HG02759 (cell line): ENCODE measurements at regions not wholly inside any gene's neighbourhood (a gene's known extent, or its start where the extent isn't known, plus 50 kb on each side); places are given as distances from the start of the nearest gene placed in this dataset.
"Not testable (repeated sequence)": the region's sequence is repeated elsewhere in the genome, so short reads cannot be mapped to it uniquely, and the experiment has no call there.

Experiments used
- ATAC-seq: cut with Tn5 transposase; IDR thresholded peaks from one replicate; pipeline ENCODE4 v1.9.1; 2021; ENCODE audit warnings: mild to moderate bottlenecking, moderate library complexity; ENCODE audit not compliant: unreplicated experiment

DNA sequence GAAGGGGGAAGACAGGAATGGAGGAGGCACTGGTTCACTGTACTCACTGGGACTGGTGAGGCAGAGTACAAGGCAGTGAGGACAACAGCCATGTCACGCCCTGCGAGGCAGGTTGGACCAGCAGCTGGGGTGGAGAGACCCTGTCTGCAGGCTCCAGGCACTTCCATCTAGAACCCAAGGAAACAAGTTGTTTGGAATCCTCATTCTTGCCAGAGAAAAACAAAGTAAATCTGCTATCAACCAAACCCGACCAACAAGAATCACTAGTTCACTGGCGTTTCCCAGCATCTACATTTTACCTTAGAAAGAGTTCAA, 98.5 kb upstream of the CDYL start:
- ATAC-seq: no peak

DNA sequence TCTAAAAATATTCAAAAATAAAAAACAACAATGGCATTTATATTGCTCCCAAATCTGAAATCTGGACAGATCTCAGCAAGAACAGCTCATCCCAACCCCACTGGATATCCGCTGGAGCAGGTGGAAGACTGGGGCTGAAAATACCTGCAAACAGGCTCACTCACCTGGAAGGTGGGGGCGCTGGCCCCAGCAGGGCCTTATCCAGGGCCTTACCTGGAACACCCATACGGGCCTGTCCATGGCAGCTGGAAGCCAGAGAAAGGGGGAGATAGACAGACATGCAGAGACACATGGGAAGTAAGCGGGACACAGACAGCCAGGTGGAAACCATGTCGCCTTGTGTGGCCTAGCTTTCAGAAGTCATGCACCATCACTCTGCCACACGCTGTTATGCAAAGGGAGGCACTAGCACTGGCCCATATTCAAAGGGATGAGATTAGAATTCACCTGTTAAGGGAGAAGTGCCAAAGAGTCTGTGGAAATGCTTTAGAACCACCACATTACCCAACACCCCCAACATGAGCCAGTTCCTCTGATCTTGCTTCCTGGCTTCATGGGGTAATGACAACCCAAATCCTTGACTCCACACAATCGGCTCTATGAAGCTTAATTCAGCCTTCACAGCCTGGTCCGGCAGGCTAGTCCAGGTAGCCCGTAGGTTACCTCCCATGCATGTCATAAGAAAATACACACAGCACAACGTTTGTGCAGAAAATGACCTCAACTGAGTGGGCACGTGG, 99.0 kb upstream of the CDYL start:
- ATAC-seq: no peak

DNA sequence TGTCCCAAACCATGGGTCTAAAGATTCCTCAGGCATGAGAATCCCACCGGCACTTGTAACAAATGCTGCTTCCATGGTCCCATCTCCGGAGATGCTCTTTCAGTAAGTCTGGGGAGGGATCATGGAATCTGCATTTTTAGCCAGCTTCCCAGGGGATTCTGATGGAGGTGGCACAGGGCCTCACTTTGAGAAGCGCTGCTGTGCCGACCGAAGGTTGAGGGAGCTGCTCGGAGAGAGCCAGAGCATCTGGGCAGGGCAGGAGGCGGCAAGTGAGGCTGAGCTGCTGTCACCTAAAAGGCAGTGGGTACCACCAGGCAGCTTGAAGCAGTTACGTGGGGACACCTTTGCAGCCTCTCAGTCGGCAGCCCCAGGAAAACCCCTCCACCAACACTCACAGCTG, 100.2 kb upstream of the CDYL start:
- no peak for ATAC-seq

DNA sequence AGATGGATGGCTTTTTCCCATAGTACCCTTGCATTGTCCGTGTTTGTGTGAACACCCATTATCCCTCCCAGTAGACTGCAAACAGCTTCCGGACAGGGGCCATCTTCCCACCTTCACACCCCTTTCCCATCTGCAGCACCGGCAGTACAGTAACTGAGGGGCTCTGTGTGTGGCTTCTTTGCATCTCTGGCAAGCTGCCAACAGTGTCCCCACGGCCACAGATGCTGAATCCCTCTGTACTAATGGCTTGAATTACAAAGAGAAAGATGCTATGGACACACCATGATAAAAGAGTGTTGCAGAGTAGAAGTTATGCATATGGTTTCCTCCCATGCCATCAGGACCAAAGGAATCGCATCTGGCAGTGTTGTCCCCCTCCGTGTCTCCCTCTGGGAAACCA, 101.1 kb upstream of the CDYL start:
- no peak for ATAC-seq

DNA sequence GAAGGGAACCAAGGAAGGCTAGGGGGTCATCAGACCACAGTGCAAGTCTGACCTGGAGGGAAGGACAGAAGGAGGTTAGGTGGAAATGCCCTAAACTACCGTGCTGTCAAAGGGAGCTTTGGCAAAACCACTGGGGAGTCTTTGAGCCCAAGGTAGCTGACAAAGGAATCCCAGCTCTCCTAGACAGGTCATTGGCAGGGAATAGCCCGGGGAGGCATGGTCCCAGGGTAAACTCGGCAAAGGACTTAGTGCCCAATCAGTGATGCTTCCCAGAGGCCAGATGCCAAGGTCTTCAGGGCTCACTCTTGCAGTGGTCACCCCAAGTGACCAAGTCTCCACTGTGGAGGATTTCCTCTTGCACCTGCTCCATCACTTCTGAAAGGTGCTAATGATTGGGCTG, 102.3 kb upstream of the CDYL start:
- ATAC-seq: no peak

DNA sequence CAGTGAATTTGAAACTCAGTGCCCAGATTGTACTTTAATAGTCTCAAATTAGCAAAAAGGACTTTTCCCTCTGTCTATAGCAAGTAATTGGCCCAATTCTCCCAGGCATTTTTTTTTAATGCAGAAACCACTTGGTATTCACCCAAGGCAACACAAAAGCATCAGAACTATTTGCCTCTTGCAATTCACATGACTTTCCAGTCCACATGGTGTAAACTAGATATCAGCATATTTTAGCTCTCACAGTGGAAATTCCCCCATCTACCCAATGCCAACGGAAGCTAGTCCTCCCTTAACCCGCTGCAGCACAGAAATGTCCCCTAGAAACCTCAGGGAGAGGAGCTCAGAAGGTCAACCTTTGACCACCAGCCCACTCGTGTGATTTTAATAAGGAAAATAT, 103.4 kb upstream of the CDYL start:
- no peak for ATAC-seq

DNA sequence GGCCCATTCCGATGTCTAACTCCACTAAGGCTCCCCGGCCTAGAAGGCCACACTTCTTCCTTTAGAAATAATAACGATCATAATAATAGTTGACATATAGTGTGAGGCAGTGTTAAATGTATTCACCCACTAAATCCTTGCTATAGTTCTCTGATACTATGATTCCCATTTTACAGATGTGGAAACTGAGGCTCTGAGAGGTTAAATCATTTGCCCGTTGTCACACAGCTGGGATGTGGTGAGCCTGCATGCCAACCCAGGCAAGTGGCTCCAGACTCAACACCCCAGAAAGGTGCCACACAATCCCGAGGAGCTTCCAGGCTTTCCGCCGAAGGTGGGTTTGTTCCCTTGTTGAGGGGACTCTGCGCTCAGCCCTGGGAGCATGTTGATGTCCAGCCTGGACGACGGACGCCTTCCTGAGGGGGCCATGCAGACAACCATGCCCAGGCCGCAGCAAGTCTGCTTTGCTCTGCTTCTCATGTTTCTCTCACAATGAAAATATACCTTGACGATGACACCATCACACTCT, 104.6 kb upstream of the CDYL start:
- ATAC-seq: no peak

DNA sequence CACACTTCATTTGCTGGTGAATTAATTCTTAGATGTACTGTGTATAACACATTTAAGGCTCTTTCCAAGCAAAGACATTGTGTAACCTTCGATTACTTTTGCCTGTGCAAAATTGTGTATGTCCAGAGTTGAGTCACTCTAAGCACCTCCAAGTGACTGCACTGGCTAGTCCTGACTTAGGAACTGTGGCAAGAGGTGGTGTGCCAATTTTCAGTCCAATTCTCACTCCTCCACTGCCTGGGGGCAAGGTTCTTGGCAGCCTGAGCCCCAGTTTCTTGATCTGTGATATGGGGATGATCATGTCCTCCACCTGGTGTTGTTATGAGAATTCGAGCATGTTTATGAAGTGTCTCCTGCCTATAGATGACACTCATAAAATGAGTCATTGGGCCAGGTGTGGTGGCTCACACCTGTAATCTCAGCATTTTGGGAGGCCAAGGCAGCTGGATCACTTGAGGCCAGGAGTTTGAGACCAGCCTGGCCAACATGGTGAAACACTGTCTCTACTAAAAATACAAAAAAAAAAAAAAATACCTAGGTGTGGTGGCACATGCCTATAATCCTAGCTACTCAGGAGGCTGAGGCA, 105.3 kb upstream of the CDYL start:
- no peak for ATAC-seq

DNA sequence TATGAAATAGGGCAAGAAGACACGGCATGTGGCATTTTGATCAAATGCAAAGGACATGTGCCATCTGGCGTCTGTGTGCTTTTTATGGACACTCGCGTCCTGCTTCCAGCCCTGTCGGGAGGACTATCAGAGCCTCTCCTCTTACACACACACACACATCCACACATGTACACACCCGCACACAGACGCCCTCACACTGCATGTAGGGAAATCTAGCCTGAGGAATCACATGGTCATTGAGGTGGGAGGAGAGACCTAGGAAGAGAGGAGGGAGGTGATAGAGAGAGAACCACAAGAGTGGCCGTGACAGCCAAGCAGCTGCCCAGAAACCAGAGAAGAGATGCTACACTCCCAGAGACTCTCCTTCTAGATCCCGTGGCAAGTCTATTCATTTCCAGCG, 105.9 kb upstream of the CDYL start:
- ATAC-seq: no peak

DNA sequence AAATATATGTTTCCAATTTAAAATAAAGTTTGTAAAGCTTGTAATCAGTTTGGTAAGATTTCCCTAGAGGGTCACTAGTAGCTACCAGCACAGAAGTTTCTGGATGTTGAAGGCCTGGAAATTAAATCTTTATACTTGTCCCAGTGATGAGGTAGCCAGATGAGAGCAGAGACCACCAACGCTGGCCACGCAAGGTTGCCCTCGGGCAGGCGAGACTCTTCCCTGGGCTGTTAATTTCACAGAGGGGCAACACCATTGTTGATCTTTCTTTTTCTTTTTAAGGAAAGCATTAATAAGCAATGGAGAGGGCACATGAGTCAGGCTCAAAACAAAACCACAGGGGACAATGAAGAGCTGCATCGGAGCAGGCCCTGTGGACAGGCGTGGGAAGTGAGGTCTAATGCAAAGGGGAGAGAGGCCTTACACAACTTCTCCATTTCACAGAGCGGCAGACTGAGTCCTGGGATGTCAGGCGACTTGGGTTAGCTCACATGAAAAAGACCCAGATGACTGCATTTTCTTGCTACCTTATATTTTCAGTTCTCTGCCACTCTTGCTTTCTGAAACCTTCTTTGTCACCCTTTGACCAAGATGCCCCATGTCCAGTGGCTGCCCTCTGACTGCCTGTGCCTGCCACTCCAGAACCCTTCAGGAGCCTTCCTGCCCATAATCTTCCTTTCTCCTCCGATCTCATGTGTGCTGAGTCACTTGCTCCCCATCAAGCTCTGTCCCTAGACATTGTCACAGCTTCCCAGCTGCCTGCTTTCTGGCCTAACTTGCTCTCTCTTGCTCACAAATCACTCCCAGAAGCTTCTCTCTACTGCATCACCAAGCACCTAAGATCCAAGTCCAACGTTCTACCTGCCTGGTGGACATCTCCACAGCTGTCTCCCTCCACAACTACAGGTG, 107.7 kb upstream of the CDYL start:
- ATAC-seq: no peak

DNA sequence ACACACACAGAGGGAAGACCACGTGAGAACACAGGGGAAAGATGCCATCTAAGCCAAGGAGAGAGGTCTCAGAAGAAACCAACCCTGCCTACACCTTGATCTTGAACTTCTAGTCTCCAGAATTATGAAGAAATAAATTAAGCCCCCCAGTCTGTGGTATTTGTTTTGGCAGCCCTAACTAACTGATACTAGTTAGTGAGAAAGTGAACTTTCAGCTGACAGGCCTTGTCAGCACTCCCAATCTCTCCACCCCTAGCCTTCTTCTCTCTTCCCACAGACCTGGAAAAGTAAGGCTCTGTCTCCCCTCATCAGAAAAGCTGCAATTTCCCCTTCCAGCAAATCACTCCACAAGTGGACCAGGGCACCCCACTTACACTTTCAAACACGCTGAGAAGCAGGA, 108.6 kb upstream of the CDYL start:
- no peak for ATAC-seq

DNA sequence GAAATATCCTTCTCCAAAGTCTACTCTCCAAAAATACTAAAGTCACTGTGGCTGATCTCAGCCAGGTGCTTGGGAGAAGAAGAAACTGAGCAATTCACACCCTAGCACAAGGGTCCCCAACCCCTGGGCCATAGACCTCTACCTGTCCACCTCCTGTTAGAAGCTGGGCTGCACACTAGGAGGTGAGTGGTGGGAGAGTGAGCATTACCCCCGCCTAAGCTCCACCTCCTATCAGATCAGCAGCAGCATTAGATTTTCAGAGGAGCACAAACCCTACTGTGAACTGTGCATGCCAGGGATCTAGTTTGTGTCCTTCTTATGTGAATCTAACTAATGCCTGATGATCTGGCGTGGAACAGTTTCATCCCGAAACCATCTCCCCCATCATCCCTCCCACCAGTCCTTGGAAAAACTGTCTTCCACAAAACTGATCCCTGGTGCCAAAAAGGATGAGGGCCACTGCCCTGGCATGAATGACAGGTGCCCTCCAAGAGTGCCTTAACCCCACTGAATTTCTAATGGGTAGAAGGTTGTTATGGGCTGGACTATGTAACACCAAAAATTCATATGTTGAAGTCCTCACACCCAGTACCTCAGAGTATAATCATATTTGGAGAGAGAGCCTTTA, 109.2 kb upstream of the CDYL start:
- no peak for ATAC-seq

DNA sequence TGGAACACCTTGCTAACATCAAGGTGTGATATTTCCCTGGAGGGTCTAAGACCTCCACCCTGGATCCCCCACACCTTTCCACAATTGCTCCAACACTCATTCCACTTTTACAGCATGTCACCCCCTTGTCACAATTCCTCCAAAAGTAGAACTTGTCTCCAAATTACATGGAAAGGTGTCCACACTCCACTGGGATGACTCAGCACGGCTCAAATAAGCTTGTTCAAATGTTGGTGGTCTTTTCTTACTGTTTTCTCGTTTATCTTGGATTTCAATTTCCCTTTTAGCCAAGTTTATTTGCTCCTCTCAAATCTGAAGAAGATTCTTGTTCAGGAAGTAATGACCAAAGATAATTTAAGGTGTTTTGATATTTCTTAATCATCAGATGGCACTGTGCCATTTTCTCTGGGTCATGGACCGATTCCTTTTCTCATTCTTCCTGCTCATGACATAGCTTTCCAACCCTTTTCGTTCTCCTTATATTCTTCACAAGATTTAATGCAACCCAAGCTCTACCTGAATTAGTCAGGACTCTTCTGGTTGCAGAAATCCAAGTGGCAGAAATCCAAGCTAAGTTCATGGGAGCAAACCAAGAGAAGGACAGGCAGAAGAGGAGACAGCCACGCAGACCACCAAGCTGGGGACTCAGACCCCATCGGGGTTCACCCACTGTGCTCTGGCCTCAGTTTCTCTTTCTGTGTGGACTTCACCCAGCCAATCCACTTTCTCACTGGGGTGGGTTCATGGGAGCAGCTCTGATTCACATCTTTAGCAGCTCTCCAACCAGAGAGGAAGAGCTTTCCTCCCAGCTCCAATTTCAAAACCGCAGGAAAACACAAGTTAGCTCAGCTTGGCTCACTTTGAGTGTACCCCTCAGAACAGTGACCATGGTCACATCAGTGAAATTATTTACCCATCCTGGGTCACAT, 110.5 kb upstream of the CDYL start:
- ATAC-seq: no peak

DNA sequence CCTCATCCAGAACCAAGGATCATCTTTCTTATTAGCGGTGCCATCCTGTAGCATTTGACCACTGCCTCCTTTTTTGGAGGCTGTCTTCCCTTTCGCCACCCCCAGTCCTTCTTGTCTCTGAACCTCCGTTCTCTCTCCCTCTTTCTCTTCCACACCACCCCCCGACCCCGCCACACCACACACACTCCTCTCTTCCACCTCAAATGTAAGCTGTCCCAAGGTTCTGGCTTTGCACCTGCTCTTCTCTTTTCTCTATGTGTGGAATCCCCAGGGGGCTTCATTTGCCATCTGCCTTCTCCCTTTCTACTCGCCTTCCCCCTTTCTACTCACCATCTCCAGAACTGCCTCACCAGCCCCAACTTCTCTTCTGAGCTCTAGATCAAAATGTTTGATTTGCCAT, 111.3 kb upstream of the CDYL start:
- no peak for ATAC-seq

DNA sequence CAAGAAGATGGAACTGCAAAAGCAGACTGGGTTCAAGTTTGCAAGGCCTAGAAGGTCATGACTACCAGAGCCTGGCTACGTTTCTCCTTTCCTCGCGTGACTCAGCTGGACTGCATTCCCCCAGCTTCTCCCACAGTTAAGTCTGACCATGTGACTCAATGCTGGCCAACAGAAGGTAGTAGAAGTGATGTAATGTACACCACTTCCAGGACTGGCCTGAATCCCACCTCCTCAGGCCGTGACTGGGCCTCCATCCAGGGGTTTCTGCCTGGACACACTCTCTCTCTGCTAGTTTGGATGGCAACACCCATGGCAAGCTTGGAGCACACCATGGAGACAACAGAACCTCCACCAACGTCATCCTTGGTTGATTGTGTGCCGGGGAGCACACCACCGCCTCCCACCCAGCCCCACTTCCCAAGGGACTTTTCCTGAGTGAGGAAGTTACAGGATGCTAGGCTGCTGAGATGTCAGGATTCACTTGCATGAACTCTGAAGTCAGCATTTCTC, 112.0 kb upstream of the CDYL start:
- ATAC-seq: no peak

DNA sequence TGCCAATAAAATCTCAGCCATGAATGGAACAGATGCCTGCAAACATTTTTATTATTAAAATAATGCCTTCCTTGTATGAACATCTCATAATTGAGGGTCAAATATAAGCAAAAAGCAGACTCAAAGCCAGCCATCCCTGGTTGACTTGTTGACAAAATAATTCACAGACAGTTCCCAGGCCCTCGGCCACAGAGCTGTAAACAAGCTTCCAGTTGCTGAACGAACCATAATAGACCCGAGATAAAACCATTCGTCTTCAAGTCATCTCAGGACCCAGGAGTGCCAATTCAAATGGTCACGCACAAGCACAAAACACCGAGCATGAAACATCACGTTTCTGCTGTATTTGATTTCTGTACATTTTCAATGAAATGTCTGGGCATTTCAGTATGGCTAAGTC, 113.3 kb upstream of the CDYL start:
- no peak for ATAC-seq

DNA sequence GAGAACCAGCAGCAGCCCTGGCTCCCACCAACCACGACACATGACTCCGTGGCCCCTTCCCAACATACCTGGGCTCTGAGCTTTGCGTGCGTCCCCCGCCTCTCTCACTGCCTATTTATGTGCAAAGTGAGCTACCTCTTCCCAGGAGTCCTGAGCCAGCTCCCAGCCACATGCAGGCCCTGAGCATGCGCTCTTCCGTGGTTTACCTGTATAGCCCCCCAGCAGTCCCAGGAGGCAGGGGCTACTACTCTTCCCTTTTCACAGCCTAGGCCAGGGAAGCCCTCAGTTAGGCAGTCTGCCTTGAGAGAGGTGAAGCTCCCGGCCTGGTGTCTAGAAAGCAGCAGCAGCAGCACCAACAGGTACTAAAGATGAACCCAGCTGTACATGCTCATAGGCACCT, 114.8 kb upstream of the CDYL start:
- no peak for ATAC-seq

DNA sequence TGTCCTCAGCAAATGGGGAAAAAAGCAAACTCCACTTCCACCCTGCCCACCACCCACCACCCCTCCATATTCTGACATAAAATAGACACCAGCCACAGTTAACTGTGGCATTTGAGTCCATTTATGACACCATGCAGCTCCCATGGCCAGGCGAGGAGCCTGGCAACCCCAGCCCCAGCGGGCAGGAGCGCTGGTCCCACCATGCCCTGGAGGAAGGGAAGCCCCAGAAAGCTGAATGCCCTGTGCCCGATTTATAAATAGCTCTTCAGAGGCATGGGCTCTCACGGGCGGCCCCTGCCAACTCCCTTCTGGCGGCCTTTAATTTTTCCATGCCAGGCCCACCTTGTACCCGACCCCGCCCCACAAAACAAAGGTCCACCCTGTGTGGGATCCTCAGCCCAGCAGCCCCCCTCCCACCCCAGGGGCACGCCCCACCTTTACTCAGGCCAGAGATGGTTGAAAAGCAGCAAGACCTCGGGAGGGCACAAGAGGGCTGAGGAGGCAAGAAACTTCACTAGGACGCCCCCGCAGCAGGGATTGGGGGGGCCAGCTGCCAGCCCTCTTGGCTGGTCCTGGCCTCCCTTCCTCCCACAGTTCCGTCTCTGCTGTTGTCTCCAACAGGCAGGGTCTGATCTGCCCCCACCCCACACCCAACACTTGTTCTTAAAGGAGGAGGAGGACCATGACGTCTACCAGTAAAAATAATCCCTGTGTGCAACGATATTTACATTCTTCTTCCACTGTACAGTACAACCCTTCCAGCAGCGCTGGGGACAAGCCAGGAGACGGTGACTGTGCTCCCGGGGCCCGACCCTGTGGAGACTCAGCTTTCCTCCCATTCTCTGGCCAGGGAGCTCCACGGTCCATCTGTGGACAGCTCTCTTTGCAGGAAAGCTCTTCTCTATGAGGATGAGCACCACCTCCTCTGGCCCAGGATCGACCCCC, 115.6 kb upstream of the CDYL start:
- no peak for ATAC-seq

DNA sequence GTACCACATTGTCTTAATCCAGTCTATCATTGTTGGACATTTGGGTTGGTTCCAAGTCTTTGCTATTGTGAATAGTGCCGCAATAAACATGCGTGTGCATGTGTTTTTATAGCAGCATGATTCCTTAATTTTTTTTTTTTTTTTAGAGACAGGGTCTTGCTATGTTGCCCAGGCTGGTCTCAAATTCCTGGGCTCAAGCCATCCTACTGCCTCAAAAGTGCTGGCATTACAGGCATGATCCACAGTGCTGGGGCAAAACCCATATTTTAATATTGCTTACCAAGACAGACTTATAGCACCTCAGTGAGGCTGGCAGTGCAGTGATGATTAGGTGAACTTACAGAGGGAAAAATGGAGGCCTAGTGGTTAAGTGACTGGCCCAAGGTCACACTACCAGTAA, 116.5 kb upstream of the CDYL start:
- ATAC-seq: not testable (repeated sequence)
